ENCODE measurements at regions not wholly inside any gene's neighbourhood (a gene's known extent, or its start where the extent isn't known, plus 50 kb on each side); places are given as distances from the start of the nearest gene placed in this dataset.

DNA sequence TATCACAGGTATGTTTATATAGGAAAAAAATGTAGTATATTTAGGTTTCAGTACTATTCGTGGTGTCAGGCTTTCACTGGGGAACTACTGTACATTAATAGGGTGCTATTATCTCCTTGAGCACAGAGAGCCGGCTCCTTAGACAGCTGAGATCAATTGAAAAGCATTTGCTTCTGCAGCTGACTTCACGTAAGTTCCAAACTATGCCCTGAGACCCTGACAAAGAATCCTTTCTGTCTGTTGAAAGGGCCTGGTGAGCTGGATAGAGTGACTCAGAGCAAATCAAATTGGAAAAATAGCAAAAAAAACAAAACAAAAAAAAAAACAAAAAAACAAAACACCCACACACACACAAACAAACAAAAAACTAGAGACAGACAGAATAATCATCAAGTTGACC lies 652.0 kb downstream of the MTRR start:
- Histone ChIP-seq H3K27ac (no peak overlapping the region), H3K9me3 (no peaks in the 10 kb centered on the region), H3K27me3 (no peaks in the 10 kb centered on the region), H3K36me3 (ENCODE audit: low read depth, missing control alignments) (no peaks in the 10 kb centered on the region), H3K4me1 (no peaks in the 10 kb centered on the region), H3K4me3 (no peak overlapping the region)
- TF ChIP-seq POLR2A (IDR thresholded peaks at IDR 0.05) = no peak
- TF ChIP-seq, protein P1, sequence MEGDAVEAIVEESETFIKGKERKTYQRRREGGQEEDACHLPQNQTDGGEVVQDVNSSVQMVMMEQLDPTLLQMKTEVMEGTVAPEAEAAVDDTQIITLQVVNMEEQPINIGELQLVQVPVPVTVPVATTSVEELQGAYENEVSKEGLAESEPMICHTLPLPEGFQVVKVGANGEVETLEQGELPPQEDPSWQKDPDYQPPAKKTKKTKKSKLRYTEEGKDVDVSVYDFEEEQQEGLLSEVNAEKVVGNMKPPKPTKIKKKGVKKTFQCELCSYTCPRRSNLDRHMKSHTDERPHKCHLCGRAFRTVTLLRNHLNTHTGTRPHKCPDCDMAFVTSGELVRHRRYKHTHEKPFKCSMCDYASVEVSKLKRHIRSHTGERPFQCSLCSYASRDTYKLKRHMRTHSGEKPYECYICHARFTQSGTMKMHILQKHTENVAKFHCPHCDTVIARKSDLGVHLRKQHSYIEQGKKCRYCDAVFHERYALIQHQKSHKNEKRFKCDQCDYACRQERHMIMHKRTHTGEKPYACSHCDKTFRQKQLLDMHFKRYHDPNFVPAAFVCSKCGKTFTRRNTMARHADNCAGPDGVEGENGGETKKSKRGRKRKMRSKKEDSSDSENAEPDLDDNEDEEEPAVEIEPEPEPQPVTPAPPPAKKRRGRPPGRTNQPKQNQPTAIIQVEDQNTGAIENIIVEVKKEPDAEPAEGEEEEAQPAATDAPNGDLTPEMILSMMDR (IDR thresholded peaks at IDR 0.05) = no peak
- WGBS, 2 donors = 80 to 82% methylated on average over 3 of the region's 3 CpGs
- no peak for DNase-seq
- intact Hi-C loops (cut with DNase I; ENCODE audit: low total_unique reads) = no loop called here

DNA sequence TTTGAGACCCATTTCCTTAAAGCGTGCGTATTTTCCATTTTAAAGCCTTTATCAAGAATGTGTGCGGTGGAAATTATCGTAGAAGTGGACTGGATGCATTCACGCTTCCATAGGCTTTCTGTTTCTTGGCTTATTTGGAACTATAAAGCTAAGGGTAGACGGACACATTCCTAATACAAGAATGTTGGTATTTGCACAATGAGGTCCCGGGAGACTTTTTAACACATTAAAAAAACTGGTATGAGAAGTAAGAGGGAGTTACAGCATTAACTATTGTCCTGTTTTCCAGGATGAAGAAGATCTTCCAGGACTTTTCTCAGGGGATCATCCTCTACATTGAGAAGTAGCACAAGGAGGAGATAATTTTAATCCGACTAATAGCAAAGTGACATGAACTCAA lies 653.0 kb downstream of the MTRR start:
- H3K27ac ChIP-seq = no peak overlapping the region
- no peak overlapping the region for H3K4me3 ChIP-seq
- no peaks in the 10 kb centered on the region for H3K36me3 ChIP-seq (ENCODE audit: low read depth, missing control alignments)
- intact Hi-C loops (cut with DNase I; ENCODE audit: low total_unique reads) = no loop called here
- no peak for DNase-seq
- no peaks in the 10 kb centered on the region for H3K9me3 ChIP-seq
- WGBS, 2 donors = 72 to 78% methylated on average over 8 of the region's 8 CpGs
- no peak for TF ChIP-seq POLR2A (IDR thresholded peaks at IDR 0.05)
- TF ChIP-seq, protein P1 (IDR thresholded peaks at IDR 0.05) = no peak
- H3K27me3 ChIP-seq = no peaks in the 10 kb centered on the region
- H3K4me1 ChIP-seq = no peaks in the 10 kb centered on the region

DNA sequence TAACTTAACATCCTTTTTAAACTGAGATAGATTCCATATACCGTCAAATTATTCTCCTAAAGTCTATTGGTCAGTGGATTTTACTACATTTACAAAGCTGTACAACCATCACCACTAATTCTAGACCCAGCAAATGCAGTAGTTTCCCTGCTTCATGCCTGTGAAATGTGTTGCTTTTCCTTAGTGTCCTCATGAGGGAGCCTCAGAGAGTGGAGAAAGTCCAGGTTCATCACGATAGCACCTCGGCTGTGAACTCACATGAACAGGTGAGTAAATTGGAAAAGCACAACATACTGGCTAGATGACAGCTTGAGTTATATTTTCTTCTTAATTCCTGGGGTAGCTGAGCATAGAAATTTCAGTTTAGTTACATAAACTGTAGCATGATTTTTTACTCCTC lies 653.7 kb downstream of the MTRR start:
- WGBS, 2 donors = 50 to 64% methylated on average over 3 of the region's 3 CpGs
- no peak for DNase-seq
- Histone ChIP-seq H3K4me1 (no peaks in the 10 kb centered on the region), H3K4me3 (no peak overlapping the region), H3K36me3 (ENCODE audit: low read depth, missing control alignments) (no peaks in the 10 kb centered on the region), H3K9me3 (no peaks in the 10 kb centered on the region), H3K27me3 (no peaks in the 10 kb centered on the region), H3K27ac (no peak overlapping the region)
- intact Hi-C loops (cut with DNase I; ENCODE audit: low total_unique reads) = no loop called here
- TF ChIP-seq POLR2A (IDR thresholded peaks at IDR 0.05) = no peak
- TF ChIP-seq, protein P1 (IDR thresholded peaks at IDR 0.05) = no peak

DNA sequence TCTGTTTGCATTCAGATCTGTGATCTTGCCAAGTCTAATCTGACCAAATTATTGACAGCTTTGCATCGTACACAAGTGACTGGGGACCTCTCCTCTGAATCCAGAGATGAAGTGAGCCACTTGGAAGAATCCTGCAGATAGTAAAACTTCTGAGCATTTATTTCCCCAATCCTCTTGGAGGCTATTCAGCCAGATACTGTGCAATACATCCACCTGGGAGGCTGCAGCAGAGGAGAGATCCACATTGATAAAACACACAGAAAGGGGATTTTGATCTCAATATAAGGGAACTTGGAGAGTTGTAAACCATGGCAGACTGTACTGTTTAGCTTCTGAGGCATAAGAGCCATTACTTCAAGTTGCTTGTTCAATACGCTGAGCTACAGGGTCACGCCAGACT lies 654.6 kb downstream of the MTRR start:
- no peak for DNase-seq
- no peaks in the 10 kb centered on the region for H3K27me3 ChIP-seq
- H3K27ac ChIP-seq = no peak overlapping the region
- TF ChIP-seq, protein P1 (IDR thresholded peaks at IDR 0.05) = no peak
- TF ChIP-seq POLR2A (IDR thresholded peaks at IDR 0.05) = no peak
- WGBS, 2 donors = 52 to 72% methylated on average over 3 of the region's 3 CpGs
- H3K4me3 ChIP-seq = no peak overlapping the region
- H3K36me3 ChIP-seq (ENCODE audit: low read depth, missing control alignments) = no peaks in the 10 kb centered on the region
- intact Hi-C loops (cut with DNase I; ENCODE audit: low total_unique reads) = no loop called here
- H3K9me3 ChIP-seq = no peaks in the 10 kb centered on the region
- H3K4me1 ChIP-seq = no peaks in the 10 kb centered on the region

DNA sequence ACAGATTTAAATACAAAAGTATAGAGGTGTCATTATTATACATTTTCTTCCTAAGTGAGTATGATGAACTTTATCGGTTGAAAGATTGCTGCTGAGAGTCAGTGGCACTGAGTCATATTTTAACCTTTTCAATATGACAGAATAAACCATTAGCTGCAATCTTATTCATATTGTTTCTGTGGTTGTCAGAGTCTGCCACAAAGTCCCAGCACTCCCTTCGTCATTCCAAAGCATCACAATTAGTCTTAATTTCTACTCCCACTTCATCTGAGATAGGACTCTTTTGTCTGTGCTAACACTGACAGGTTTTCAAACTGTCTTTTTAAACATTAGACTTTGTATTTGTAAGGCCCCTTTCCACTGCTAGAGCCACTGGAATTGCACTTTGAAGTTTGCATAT lies 656.9 kb downstream of the MTRR start:
- DNase-seq = no peak
- Histone ChIP-seq H3K36me3 (ENCODE audit: low read depth, missing control alignments) (no peaks in the 10 kb centered on the region), H3K27ac (no peak overlapping the region), H3K4me1 (no peaks in the 10 kb centered on the region), H3K27me3 (no peaks in the 10 kb centered on the region), H3K9me3 (no peaks in the 10 kb centered on the region), H3K4me3 (no peak overlapping the region)
- intact Hi-C loops (cut with DNase I; ENCODE audit: low total_unique reads) = no loop called here
- WGBS, 2 donors = 87 to 88% methylated on average over 2 of the region's 2 CpGs
- TF ChIP-seq, protein P1 (IDR thresholded peaks at IDR 0.05) = no peak
- no peak for TF ChIP-seq POLR2A (IDR thresholded peaks at IDR 0.05)
